GM18870 (cell line): ENCODE measurements at regions not wholly inside any gene's neighbourhood (a gene's known extent, or its start where the extent isn't known, plus 50 kb on each side); places are given as distances from the start of the nearest gene placed in this dataset.

Source experiments
- ATAC-seq: cut with Tn5 transposase; IDR thresholded peaks from one replicate; pipeline ENCODE4 v1.9.1; 2021; ENCODE audit warnings: moderate library complexity; ENCODE audit not compliant: unreplicated experiment

DNA sequence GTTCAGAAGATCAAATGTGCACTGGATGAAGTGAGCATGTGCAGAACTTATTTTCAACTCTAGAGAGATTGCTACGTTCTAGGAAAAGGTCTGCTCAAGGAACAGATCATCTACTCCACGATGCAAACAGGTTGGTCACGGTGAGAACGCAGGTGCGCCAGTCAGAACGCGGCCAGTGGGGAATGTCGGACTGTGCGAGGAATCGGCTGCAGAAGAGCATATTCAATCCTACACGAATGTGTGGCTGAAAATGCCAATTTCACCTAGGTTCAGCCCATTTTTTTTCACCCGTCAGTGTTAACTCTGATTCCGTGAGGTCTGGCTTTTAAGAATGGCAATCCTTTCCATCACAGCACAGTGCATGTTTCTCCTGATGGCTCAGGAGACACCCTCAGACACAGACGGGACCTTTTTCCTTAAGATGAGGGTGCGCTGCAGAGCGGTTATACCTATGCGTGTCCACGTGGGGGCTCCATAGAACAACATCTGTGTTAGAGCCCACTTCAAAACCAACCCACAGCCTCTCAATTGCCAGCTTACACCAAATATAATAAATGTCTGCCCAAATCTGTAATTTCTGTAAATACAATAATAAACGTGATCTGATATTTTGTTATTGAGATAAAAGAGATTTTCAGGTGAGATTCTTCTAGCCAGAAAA, 250.4 kb downstream of the FOXA2 start:
- no peak for ATAC-seq

DNA sequence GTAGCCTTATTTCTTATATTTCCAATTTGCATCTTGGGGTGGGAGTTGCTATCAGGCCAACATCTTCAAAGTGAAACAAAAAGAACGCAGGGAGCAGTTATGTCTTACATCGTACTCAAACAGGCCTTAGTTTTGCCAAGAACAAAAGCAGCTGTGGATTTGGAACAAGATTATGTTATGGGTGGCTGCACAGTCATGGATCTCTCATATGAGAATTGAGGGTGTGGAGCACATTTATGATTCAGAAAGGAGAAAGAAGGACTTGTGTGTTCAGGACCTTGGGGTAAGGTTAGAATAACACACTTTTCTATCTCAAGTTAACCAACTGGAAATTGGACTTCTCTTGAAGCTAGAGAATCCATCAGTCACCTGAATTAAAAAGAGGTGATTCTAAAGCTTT, 259.9 kb downstream of the FOXA2 start:
- ATAC-seq = no peak

DNA sequence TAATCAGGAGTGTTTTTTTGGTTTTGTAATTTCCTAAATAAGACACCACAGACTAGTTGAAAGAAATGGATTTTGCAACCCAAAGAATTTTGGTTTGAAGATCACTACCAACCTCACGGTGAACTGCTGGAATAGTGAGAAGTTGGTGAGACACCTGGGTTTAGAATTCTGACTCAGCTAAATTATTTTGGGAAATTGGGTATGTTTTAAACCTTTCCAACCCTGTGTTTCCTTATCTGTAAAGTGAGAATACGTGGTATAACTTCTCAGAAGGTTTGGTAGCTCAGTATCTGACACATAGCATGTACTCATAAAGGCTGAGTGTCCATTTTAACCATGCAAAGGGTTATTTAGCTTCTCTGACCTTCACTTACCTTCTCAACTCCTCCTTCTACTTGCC, 261.9 kb downstream of the FOXA2 start:
- no peak for ATAC-seq

DNA sequence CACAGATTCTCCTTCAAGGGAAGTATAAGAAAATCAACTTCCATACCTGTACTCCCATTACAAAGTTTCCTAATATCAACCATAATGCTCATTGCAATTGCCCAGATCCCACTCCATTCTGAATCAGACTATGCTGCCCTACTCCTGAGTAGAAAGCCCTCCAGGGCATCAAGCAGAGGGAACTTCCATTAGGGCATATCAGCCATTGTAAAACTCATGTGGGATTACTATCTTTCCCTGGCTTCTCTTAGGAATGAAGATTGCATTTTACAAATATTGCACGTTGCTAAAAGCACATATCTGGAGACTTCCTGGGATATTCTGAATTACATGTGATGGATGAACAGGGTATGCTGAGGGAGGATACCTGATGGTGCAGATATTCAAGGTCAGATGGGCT, 263.2 kb downstream of the FOXA2 start:
- ATAC-seq = no peak

DNA sequence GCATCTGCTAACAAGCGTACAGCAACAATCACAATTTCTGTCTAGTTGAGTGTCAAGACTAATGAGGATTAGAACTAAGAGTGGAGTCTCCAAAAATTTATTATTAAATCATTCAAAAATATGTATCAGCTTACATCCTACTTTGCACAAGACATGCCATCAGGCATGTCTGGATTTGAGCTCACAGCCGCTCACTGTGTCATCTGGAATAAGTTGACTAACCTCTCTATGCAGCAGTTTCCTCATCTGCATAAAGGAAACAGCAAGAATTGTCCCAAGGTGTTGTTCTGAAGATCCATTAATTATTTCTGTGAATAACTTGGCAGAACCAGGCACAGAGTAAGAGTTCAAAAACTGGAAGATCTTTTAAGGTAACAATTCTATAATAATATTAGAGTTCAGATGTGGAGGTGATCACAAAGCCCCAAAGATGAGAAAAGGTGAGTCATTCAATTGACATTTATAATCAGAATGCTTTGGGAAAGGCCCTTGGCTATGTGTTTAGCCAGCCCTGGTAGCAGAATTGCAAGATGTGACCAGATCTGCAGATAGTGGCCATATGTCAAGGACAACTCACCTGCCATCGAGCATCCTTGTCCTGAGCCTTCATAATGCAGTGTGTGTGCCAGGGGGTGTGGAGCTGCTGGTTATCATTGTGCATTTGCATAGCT, 264.0 kb downstream of the FOXA2 start:
- ATAC-seq = no peak

DNA sequence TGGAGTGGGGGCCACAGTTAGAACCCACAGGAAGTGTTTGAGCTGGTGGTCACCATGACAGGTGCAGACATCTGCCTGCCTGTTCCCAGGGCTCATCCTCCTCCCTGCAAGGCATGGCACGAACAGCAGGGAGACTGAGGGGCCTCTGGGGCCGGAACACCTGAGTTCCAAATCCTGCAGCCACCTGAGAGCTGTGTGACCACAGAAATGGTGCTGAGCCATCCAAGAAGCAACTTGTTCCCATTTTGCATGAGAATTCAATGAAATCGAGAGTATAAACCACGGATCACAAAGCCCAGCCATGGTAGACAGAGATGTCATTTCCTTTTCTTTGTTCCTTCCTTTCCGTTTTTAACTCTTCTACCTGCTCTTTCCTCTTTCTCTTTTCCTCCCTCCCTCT, 268.6 kb downstream of the FOXA2 start:
- ATAC-seq = no peak

DNA sequence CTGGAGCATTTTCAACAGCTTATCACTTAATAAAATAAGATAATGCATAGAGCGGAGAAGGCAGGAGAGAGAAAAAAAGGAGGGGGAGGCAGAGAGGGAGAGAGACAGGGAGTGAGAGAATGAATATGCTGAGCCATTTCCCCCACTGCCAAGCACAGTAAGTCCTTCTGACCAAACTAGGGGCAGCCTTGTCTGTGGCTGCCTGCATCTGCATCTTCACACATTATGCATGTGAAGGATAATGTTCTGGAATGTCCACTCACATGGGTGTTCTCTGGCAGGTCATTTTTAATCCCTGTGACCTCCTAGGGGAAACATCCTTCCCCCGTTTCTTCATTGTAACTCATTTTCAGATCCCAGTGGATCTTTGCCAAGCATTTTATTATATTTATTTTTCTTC, 269.3 kb downstream of the FOXA2 start:
- ATAC-seq = no peak

DNA sequence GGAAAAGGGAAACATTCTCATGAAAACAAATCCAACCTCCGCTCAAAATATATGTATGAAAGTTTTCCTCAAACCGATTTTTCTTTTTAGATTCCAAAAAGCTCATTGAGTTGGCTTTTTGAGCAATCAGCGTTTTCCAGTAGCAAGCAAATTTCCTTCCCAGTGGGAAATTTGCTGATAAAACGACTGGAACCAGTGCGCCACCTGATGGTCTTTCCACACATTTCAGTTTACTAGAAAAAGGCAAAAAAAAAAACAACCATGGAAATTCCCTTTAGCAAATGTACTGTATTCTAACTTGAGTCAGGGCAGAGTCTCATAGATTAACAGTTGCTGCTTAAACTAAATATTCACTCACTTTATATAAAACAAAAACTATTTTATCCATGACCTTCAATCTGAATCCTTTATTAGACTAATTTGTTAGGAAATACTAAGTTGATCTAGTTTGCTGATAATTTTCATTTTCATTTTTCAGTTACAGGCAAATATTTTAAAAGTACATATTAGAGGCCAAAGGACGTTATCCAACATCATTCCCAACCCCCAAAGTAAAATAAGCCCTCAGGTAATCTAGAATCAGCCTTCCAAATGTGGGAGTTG, 271.5 kb downstream of the FOXA2 start:
- no peak for ATAC-seq

DNA sequence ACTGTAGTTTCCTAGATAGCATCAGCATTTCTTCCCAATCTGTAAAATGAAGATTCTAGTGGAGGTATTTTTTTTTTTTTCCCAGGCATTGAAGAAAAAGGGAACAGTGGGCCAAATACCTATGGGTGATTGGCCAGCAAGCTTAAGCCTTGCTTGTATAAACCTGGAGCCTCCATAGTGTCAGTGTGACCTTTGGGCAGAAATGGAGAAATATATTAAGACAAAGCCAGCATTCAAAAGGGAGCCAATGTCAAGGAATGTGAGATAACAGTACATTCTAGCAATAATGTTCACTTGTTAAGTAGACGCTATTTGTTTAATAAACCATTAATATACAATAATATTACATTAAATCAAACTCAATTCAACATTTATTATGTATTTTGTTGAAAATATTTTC, 275.4 kb downstream of the FOXA2 start:
- no peak for ATAC-seq

DNA sequence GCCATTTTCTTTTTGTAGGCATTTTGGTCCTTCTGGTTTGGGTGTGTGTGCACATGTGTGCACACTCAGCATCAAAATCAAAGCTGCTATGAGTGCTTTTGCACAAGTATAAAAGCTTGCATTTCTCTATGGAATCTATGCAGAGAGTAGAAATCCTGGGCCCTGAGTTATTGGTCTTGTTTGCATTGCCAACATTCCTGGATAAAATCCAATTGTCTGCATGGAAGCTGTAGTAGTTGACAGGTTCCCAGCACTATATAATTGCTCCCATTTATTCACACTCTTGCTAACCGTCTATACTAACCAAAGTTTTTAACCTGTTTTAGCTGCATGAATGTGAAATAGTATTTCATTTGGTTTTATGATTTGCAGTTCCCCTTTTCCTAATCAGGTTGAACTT, 277.0 kb downstream of the FOXA2 start:
- no peak for ATAC-seq

DNA sequence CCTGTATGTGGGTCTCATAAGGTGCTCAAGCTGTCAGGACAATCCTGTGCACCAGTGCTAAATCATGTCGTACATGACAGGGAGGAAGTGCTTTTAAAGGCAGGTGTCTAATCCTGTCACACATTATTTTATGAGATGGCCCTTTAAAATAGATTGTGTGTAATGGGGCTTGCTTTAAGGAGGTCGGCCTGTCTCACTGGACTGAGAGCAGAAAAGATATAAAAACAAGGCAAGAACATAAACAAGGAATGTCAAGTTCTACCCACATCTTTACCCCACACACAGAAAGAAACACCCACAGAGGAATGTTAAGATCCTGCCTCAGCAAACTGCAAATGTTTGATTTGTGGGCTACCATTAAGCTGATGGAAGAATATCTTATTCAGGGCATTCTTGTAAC, 279.0 kb downstream of the FOXA2 start:
- ATAC-seq = no peak

DNA sequence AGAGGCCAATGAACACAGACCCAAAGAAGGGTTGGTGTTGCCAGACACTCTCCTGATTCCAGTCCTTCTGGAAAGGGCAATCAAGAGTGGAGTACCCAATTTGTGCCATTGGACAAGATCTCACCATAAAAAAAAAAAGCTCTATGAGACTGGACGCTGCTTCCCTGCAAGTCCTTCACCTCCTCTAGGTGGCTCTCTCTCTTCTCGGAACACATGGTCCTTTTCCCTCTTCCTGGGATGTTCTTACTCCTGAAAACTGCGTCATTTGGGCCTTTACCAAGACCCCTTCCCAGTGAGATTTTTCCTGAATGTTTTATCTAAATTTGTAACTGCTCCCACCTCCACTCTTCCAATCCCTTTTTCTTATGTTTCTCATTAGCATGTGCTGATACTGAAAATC, 280.8 kb downstream of the FOXA2 start:
- ATAC-seq = no peak

DNA sequence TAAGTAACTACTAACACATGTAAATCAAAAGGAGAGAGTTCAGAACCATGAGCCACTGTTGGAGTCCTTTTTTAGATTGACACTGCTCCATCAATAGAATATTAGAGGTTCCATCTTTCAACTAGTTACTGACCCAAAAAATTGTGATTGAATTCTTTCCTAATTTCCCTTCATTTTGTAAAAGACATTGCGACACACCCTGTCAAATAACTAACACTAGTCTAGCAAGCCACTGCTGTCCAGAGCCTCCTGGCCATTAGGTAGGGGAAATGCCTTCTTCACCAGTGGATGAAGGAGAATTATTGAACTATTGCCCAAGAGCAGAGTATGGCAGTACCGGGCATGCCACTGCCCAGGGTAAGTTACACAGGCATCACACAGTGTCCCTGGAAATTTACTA, 282.3 kb downstream of the FOXA2 start:
- no peak for ATAC-seq

DNA sequence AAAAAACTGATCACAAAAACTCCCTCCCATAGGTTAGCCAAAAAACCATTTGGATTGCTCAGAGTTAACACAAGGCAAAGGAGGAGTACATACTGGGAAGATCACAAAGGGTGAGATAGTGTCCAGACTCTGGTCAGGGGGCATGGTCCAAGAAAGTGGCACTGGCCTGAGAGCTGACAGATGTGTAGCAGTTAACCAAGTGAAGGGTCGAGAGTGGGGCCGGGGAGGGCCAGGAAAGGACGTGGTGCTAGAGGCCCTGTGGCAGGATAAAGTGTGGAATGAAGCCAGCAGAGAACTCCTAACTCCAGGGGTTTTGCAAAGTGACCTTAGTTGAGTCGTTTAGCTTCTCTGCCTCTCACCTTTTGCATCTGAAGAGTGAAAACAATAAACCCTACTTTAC, 290.5 kb downstream of the FOXA2 start:
- ATAC-seq = no peak

DNA sequence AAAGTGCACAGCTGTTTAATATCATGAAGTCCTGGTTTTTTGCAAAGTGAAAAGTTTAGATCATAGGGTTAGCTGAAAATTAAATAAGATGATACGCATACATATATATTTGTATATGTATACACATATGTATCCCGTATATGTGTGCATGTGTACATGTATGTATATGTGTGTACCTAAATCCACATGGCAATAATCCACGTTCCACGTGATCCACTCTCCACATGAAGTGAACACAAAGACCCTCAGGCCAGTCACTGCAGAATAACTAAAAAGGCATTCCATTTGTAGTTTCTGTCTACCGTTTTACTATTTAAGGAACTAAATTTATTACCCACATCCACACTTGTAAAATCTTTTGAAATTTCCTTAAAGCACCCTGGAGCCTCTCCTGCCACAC, 294.9 kb downstream of the FOXA2 start:
- ATAC-seq = no peak

DNA sequence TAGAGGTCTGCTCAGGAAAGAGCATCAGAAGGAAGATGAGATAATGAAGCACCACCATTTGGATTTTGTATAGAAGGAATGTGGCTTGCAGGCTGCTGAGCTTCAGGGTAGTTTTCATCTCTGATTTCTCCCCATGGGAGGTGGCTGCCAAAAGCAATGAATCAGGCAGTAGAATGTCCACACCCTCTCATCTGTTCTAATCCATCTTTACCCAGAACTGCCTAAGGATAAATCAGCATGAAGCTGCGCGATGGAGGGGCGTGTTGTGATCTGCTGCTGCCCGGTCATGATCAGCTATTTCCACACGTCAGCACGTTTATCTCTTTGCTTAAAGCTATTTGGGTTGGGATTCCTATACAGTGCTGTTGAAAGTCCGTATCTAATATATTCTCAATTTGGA, 295.4 kb downstream of the FOXA2 start:
- no peak for ATAC-seq

DNA sequence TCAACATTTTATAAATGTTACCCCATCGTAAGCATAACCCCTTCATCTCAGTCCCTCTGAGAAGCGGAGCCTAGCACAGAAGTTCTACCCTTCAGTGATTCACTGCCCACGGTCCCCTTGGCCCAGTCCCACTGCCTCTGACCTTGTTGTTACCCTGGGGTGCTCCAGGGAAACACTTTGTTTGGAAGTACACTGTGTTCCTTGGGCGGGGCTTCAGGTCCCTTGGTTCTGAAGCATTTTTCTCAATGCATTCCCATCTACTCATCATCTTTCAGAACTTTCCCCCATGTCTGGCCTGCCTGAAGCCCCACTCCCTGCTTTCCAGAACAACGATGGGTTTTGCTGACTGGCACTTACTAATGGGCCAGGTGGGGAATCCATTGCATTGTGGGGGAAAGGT, 296.2 kb downstream of the FOXA2 start:
- ATAC-seq = no peak

DNA sequence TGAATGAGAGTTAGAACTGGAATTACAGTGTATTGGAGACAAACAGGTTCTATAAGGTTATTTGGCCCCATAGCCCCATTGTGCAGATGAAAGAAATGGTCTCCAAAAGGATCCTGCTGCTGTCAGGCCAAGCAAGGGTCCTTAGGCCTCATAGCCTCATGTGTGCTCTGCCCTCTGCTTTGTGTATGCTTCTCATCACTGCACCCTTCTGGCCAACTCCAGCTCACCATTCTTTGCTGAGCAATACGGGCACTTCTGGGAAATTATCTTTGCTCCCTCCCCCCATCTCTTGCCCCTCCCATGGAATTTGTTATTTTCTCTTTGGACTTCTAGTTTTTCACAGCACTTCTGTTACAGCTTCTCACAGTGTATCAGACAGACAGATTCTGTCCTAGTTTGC, 298.8 kb downstream of the FOXA2 start:
- ATAC-seq = no peak

DNA sequence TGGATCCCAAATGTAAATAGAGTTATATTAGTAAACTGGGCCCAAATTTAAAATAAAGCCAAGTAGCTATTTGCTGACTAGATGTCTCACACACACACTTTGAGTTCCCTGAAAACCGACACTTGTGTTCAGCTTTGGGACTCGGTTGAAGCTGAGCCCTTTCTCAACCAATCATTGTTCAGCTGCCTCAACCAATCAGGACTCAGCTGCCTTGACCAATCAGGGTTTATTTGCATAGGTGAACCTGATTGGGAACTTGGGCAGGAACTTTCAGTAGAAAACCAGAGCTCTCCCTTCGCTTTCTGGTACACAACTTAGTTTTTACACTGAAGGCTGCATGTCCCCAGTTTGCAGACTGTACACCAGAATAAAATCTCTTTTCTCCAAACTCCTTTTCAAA, 301.7 kb downstream of the FOXA2 start:
- ATAC-seq = no peak

DNA sequence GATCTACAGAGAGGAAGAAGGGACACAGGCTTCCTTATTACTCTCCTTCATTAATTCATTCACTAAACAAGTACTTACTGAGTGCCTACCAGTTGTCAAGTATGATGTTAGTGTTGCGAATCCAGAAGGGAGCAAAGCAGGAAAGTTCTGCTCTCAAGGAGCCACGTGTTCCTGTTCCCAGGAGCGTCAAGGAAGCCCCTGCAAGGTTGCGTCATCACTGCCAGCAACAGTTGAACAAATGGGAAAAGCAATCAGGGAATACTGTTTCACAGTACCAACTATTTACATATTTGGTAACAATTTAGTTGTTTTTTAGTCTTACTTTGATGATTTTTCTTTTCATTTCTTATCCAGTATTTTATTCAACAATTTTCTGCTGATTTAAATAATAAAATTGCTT, 310.0 kb downstream of the FOXA2 start:
- no peak for ATAC-seq

DNA sequence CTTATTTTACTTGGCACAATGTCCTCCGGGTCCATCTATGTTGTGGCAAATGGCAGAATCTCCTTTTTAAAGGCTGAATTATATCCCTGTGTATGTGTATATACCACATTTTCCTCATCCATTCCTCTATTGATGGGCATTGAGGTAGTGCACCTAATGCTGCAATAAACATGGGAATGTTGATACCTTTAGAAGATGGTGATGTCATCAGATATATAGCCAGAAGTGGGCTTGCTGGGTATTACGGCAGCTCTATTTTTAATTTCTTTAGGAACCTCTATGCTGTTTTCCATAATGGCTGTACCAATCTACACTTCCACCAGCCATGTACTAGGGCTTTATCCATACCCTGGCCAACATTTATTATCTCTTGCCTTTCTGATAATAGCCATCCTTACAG, 315.7 kb downstream of the FOXA2 start:
- ATAC-seq = no peak

DNA sequence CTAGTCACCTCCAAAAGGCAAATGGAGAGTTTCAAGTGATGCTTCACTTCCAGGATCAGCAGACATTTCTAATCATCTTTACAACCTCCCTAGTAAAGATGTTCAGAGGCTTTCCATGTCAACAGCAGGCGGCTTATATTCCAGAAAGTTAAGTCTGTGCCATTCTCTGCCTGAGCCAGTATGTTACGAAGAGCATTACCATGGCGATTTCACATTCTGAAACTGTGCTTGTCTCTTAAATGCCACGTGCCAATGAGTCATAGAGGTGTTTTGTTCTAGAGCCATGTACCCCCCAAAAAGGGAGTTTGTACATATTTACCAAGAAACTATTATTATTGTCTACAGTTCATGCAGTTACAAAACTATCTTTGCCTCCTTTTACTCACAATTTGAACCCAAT, 319.5 kb downstream of the FOXA2 start:
- ATAC-seq = no peak

DNA sequence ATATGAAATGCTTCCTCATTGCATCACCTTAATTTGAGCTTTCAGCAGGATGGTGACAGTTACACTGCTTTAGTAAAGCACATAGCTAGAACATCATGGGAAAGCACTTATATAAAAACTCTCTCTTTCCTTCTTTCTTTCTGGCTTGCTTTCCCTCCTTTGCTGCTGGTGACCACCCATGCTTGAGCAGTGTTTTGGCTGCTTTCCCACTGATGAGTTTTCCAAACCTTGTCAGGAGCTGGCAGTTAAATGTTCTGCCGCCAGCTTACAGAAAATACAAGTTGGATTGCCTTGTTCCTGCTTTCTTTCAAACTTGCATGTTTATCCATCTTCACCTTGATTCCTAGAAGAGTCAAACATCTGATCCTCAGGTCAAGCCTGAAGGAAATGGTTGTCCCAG, 323.9 kb downstream of the FOXA2 start:
- no peak for ATAC-seq
